ENCODE measurements at regions not wholly inside any gene's neighbourhood (a gene's known extent, or its start where the extent isn't known, plus 50 kb on each side); places are given as distances from the start of the nearest gene placed in this dataset.

GRCh38 chr6:22470454-22471131 lies 98.8 kb upstream of the HDGFL1 start:
- Histone ChIP-seq H3K36me3 (ENCODE audit: low read depth, low read length) (no peaks in the 10 kb centered on the region), H3K9me3 (ENCODE audit: low read length) (no peaks in the 10 kb centered on the region), H3K79me2 (ENCODE audit: low read length) (no peaks in the 10 kb centered on the region), H3K9me2 (replicated peaks; ENCODE audit: low read length) (0 out of 2 replicates have a peak, but pooled peaks cover under 1% of the 10 kb centered on the region), H3K27ac (ENCODE audit: low read length) (peak overlapping the region; percentile 40), H3K4me3 (ENCODE audit: low read length) (no peak overlapping the region), H2AFZ (ENCODE audit: low read length) (peak overlapping the region; percentile 27; the same call in 1 of the 2 replicates), H3K4me1 (ENCODE audit: insufficient read depth, low read length) (peaks cover 27% of the 10 kb centered on the region), H3F3A (ENCODE audit: low read length, unreplicated experiment) (no peaks in the 10 kb centered on the region), H4K20me1 (ENCODE audit: low read length) (no peaks in the 10 kb centered on the region), H3K27me3 (ENCODE audit: low read length) (no peaks in the 10 kb centered on the region), H3K4me2 (ENCODE audit: low read length) (peak overlapping the region; percentile 63), H3K9ac (ENCODE audit: low read length) (no peak overlapping the region)
- TF ChIP-seq EZH2phosphoT487 (IDR thresholded peaks at IDR 0.05; ENCODE audit: borderline replicate concordance, low read length) (no peak), EZH2 (IDR thresholded peaks at IDR 0.05; ENCODE audit: low read length, unreplicated experiment) (no peak), CTCF (conservative IDR thresholded peaks at IDR 0.05; ENCODE audit: low read depth, low read length) (no peak)
- ChIA-PET CTCF (interaction anchor here (0.7 kb wide), 2 partner anchors 48 to 258 kb away, joined by 3 read pairs; no protein-coding TSS in a partner anchor), POLR2A (ENCODE audit: unreplicated experiment) (no interaction called here)
- no peak for ATAC-seq
- no peak for DNase-seq
- BruUV-seq (replicated peaks): no TSS peak
- intact Hi-C loops (cut with micrococcal nuclease): loop anchor here (1.0 to 5.0 kb wide), 2 partner anchors 107 to 357 kb away; no protein-coding TSS in a partner anchor

- intact Hi-C loops (cut with micrococcal nuclease): loop anchor here (1.0 to 5.0 kb wide), 2 partner anchors 108 to 356 kb away; no protein-coding TSS in a partner anchor
These were observed 98.2 kb upstream of the HDGFL1 start for GRCh38 chr6:22471132-22471690.

More at GRCh38 chr6:22471132-22471690, 98.2 kb upstream of the HDGFL1 start:
- Histone ChIP-seq H4K20me1 (ENCODE audit: low read length) (no peaks in the 10 kb centered on the region), H3K4me3 (ENCODE audit: low read length) (0 out of 2 replicates have a peak overlapping the region, but pooled peaks have one; percentile 7), H3K4me1 (ENCODE audit: insufficient read depth, low read length) (peaks cover 27% of the 10 kb centered on the region), H3K9me2 (replicated peaks; ENCODE audit: low read length) (no peaks in the 10 kb centered on the region), H3K9me3 (ENCODE audit: low read length) (no peaks in the 10 kb centered on the region), H3K36me3 (ENCODE audit: low read depth, low read length) (no peaks in the 10 kb centered on the region), H3K4me2 (ENCODE audit: low read length) (peak overlapping the region; percentile 63), H2AFZ (ENCODE audit: low read length) (peak overlapping the region; percentile 53; the same call in 1 of the 2 replicates), H3K79me2 (ENCODE audit: low read length) (no peaks in the 10 kb centered on the region), H3F3A (ENCODE audit: low read length, unreplicated experiment) (no peaks in the 10 kb centered on the region), H3K27ac (ENCODE audit: low read length) (peak overlapping the region; percentile 40), H3K9ac (ENCODE audit: low read length) (no peak overlapping the region), H3K27me3 (ENCODE audit: low read length) (no peaks in the 10 kb centered on the region)
- TF ChIP-seq EZH2phosphoT487 (IDR thresholded peaks at IDR 0.05; ENCODE audit: borderline replicate concordance, low read length) (no peak), EZH2 (IDR thresholded peaks at IDR 0.05; ENCODE audit: low read length, unreplicated experiment) (no peak), CTCF (conservative IDR thresholded peaks at IDR 0.05; ENCODE audit: low read depth, low read length) (peak; percentile 55)
- ATAC-seq (peak; percentile 95), DNase-seq (peak; percentile 89)
- CTCF ChIA-PET: interaction anchor here (0.7 kb wide), 2 partner anchors 48 to 258 kb away, joined by 3 read pairs; no protein-coding TSS in a partner anchor
- POLR2A ChIA-PET (ENCODE audit: unreplicated experiment): no interaction called here
- BruUV-seq (replicated peaks): no TSS peak

All from PC-3 (cell line).